Fibroblast of lung (primary cell): ENCODE measurements at regions not wholly inside any gene's neighbourhood (a gene's known extent, or its start where the extent isn't known, plus 50 kb on each side); places are given as distances from the start of the nearest gene placed in this dataset.

ENCODE experiments used
- DNase-seq, 2 donors: peaks; one replicate each; pipeline versions ENCODE4 v3.0.0 to v3.0.0-alpha.2; 2010; ENCODE audit warnings: low read depth in 2 of 2
- H2AFZ ChIP-seq: 2 replicates; pipeline ENCODE4 v1.5.1; 2012; ENCODE audit warnings: low read length, control low read depth, inconsistent platforms
- H3K27ac ChIP-seq: 2 replicates; pipeline ENCODE4 v1.5.1; 2011; ENCODE audit warnings: low read length, control low read depth; ENCODE audit not compliant: insufficient read depth
- H3K27me3 ChIP-seq: 2 replicates; pipeline ENCODE4 v1.5.1; 2011; ENCODE audit warnings: mild to moderate bottlenecking, low read length; ENCODE audit not compliant: control insufficient read depth, insufficient read depth
- H3K36me3 ChIP-seq: 2 replicates; pipeline ENCODE4 v1.5.1; 2011; ENCODE audit warnings: low read length; ENCODE audit not compliant: control insufficient read depth, insufficient read depth
- H3K4me1 ChIP-seq: 2 replicates; pipeline ENCODE4 v1.5.1; 2011; ENCODE audit warnings: low read length; ENCODE audit not compliant: control insufficient read depth, insufficient read depth; ENCODE audit errors: extremely low read depth
- H3K4me2 ChIP-seq: 2 replicates; pipeline ENCODE4 v1.5.1; 2011; ENCODE audit warnings: low read length, control low read depth; ENCODE audit not compliant: insufficient read depth; ENCODE audit errors: extremely low read depth
- H3K4me3 ChIP-seq, 4 experiments: fragments of 200-600 bp in 1 of 4; sonication (generic) in 1 of 4; replicated peaks in 1 of 4; 2 replicates each; pipeline ENCODE4 v1.5.1; 2011 to 2016; ENCODE audit warnings: low read length in 4 of 4, low read depth in 3 of 4, mild to moderate bottlenecking in 3 of 4, control low read depth in 2 of 4, inconsistent platforms in 1 of 4, mixed read lengths in 1 of 4; ENCODE audit not compliant: insufficient read depth in 1 of 4; ENCODE audit errors: control extremely low read depth in 1 of 4
- H3K79me2 ChIP-seq: 2 replicates; pipeline ENCODE4 v1.5.1; 2012; ENCODE audit warnings: mild to moderate bottlenecking, low read length, inconsistent platforms; ENCODE audit not compliant: control insufficient read depth, insufficient read depth
- H3K9ac ChIP-seq: 2 replicates; pipeline ENCODE4 v1.5.1; 2011; ENCODE audit warnings: mild to moderate bottlenecking, low read length, control low read depth; ENCODE audit not compliant: insufficient read depth
- H3K9me3 ChIP-seq: 2 replicates; pipeline ENCODE4 v1.5.1; 2012; ENCODE audit warnings: low read depth, low read length; ENCODE audit not compliant: control insufficient read depth, insufficient read depth
- H4K20me1 ChIP-seq: 2 replicates; pipeline ENCODE4 v1.5.1; 2011; ENCODE audit warnings: low read length; ENCODE audit not compliant: control insufficient read depth, insufficient read depth; ENCODE audit errors: extremely low read depth
- CTCF ChIP-seq, 2 donors: IDR thresholded peaks in 1 of 2; conservative IDR thresholded peaks in 1 of 2; 1 replicate in 1 of 2; 2 replicates in 1 of 2; pipeline ENCODE4 v1.5.1; 2011 to 2012; ENCODE audit warnings: low read length in 2 of 2, control low read depth in 1 of 2, inconsistent platforms in 1 of 2, low read depth in 1 of 2, mild to moderate bottlenecking in 1 of 2
- EZH2 ChIP-seq: IDR thresholded peaks from 2 replicates; pipeline ENCODE4 v1.5.1; 2012; ENCODE audit warnings: low read length, control low read depth, mild to moderate bottlenecking; ENCODE audit errors: missing control alignments

DNA sequence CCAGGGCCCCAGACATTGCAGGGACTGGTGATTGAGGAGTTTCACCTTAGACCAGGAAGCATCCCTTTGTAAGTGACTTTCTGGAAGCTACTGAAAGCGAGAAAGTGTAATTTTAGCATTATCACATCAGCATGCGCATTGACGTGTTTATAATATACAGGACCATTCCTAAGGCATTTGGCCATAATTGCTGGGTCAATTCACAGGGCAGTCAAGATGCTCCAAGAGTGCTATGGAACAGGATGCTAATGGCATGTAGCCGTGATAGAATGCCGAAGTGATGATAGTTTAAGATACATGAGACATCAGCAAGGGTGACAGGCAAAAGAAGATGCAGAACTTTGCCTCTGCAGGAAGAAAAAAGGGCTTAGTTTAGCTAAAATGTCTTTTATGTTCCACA is 347.6 kb upstream of the NBEA start:
- Histone ChIP-seq H3K9ac (no peak overlapping the region), H3K9me3 (no peaks in the 10 kb centered on the region), H3K4me1 (no peaks in the 10 kb centered on the region), H3K79me2 (no peaks in the 10 kb centered on the region), H3K4me2 (no peak overlapping the region), H2AFZ (no peak overlapping the region), H3K27ac (no peak overlapping the region), H3K4me3 (no peak overlapping the region), H3K27me3 (no peaks in the 10 kb centered on the region), H4K20me1 (no peaks in the 10 kb centered on the region), H3K36me3 (no peaks in the 10 kb centered on the region)
- DNase-seq: no peak
- no peak for TF ChIP-seq EZH2
- TF ChIP-seq CTCF (conservative IDR thresholded peaks at IDR 0.05 in 1 of 2, IDR thresholded peaks at IDR 0.05 in 1 of 2; ENCODE audit: low read depth in 1 of 2, low read length in 2 of 2): no peak

DNA sequence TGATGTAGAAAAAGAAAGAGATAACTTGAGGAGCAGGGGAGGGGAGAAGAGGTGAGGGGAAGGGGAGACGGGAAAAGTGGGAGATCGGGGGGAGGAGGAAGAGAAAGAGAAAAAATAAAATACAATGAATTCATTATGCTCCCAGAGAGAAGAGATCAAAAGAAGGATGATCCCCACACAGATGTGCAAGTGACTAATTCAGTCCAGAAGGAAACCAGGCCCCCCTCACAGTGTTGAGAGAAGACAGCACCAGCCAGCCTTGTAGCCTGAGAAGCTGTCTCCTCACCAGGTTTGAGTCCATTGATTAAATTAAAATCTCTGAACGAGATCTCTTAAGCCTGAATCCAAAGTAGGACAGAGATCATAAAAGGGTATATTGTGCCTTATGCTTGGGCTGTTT is 333.7 kb upstream of the NBEA start:
- no peak for TF ChIP-seq EZH2
- no peak for TF ChIP-seq CTCF (conservative IDR thresholded peaks at IDR 0.05 in 1 of 2, IDR thresholded peaks at IDR 0.05 in 1 of 2; ENCODE audit: low read depth in 1 of 2, low read length in 2 of 2)
- no peak overlapping the region for H3K4me3 ChIP-seq
- H3K9me3 ChIP-seq: no peaks in the 10 kb centered on the region
- no peak overlapping the region for H3K4me2 ChIP-seq
- no peaks in the 10 kb centered on the region for H4K20me1 ChIP-seq
- no peaks in the 10 kb centered on the region for H3K79me2 ChIP-seq
- DNase-seq: no peak
- no peak overlapping the region for H3K9ac ChIP-seq
- H3K27me3 ChIP-seq: no peaks in the 10 kb centered on the region
- no peaks in the 10 kb centered on the region for H3K36me3 ChIP-seq
- H2AFZ ChIP-seq: no peak overlapping the region
- H3K4me1 ChIP-seq: no peaks in the 10 kb centered on the region
- H3K27ac ChIP-seq: no peak overlapping the region

GRCh38 chr13:34611671-34612070 is 330.4 kb upstream of the NBEA start:
- H3K27ac ChIP-seq: no peak overlapping the region
- TF ChIP-seq EZH2: no peak
- TF ChIP-seq CTCF (conservative IDR thresholded peaks at IDR 0.05 in 1 of 2, IDR thresholded peaks at IDR 0.05 in 1 of 2; ENCODE audit: low read depth in 1 of 2, low read length in 2 of 2): no peak
- H3K4me3 ChIP-seq: no peak overlapping the region
- no peaks in the 10 kb centered on the region for H3K27me3 ChIP-seq
- no peaks in the 10 kb centered on the region for H3K79me2 ChIP-seq
- H2AFZ ChIP-seq: no peak overlapping the region
- no peaks in the 10 kb centered on the region for H4K20me1 ChIP-seq
- no peak overlapping the region for H3K4me2 ChIP-seq
- no peak overlapping the region for H3K9ac ChIP-seq
- H3K4me1 ChIP-seq: no peaks in the 10 kb centered on the region
- H3K36me3 ChIP-seq: no peaks in the 10 kb centered on the region
- peak; percentile 43 to 60 for DNase-seq
- no peaks in the 10 kb centered on the region for H3K9me3 ChIP-seq
